ENCODE measurements at regions not wholly inside any gene's neighbourhood (a gene's known extent, or its start where the extent isn't known, plus 50 kb on each side); places are given as distances from the start of the nearest gene placed in this dataset.
"Not testable (repeated sequence)": the region's sequence is repeated elsewhere in the genome, so short reads cannot be mapped to it uniquely, and the experiment has no call there.

GRCh38 chr3:155995525-155996370, 124.6 kb upstream of the KCNAB1 start:
- Histone ChIP-seq H3K4me1 (replicated peaks) (no peaks in the 10 kb centered on the region), H3K4me3 (no peak overlapping the region), H3K9me3 (replicated peaks) (no peaks in the 10 kb centered on the region), H3K27me3 (replicated peaks) (no peaks in the 10 kb centered on the region), H3K36me3 (no peaks in the 10 kb centered on the region), H3K27ac (no peak overlapping the region)
- peak in 1 of 2 experiments; percentile 14 for DNase-seq (ENCODE audit: low read depth in 1 of 2, low spot score in 2 of 2)

GRCh38 chr3:155996882-155997281, 123.5 kb upstream of the KCNAB1 start:
- no peaks in the 10 kb centered on the region for H3K27me3 ChIP-seq (replicated peaks)

GRCh38 chr3:155998173-155998572, 122.2 kb upstream of the KCNAB1 start:
- not testable (repeated sequence) for DNase-seq (ENCODE audit: low read depth in 1 of 2, low spot score in 2 of 2); H3K4me1 ChIP-seq (replicated peaks); H3K27ac ChIP-seq; H3K36me3 ChIP-seq; H3K27me3 ChIP-seq (replicated peaks); H3K9me3 ChIP-seq (replicated peaks); H3K4me3 ChIP-seq

More at GRCh38 chr3:155996882-155997281, 123.5 kb upstream of the KCNAB1 start:
- Histone ChIP-seq H3K27ac (no peak overlapping the region), H3K4me3 (no peak overlapping the region), H3K9me3 (replicated peaks) (no peaks in the 10 kb centered on the region), H3K4me1 (replicated peaks) (no peaks in the 10 kb centered on the region), H3K36me3 (no peaks in the 10 kb centered on the region)
- no peak for DNase-seq (ENCODE audit: low read depth in 1 of 2, low spot score in 2 of 2)

- H3K27me3 ChIP-seq (replicated peaks) = no peaks in the 10 kb centered on the region
- H3K36me3 ChIP-seq = no peaks in the 10 kb centered on the region
- no peaks in the 10 kb centered on the region for H3K9me3 ChIP-seq (replicated peaks)
- no peaks in the 10 kb centered on the region for H3K4me1 ChIP-seq (replicated peaks)
- no peak for DNase-seq (ENCODE audit: low read depth in 1 of 2, low spot score in 2 of 2)
- H3K27ac ChIP-seq = no peak overlapping the region
- H3K4me3 ChIP-seq = no peak overlapping the region
These were observed 114.6 kb upstream of the KCNAB1 start for GRCh38 chr3:156005736-156006135.

GRCh38 chr3:156010829-156011228, 109.5 kb upstream of the KCNAB1 start:
- no peaks in the 10 kb centered on the region for H3K4me1 ChIP-seq (replicated peaks)
- H3K36me3 ChIP-seq = no peaks in the 10 kb centered on the region
- DNase-seq (ENCODE audit: low read depth in 1 of 2, low spot score in 2 of 2) = no peak
- no peaks in the 10 kb centered on the region for H3K27me3 ChIP-seq (replicated peaks)
- no peak overlapping the region for H3K27ac ChIP-seq
- no peak overlapping the region for H3K4me3 ChIP-seq
- H3K9me3 ChIP-seq (replicated peaks) = no peaks in the 10 kb centered on the region

GRCh38 chr3:156014489-156014888, 105.9 kb upstream of the KCNAB1 start:
- Histone ChIP-seq H3K27me3 (replicated peaks) (no peaks in the 10 kb centered on the region), H3K36me3 (no peaks in the 10 kb centered on the region), H3K9me3 (replicated peaks) (no peaks in the 10 kb centered on the region), H3K4me3 (no peak overlapping the region), H3K4me1 (replicated peaks) (no peaks in the 10 kb centered on the region), H3K27ac (no peak overlapping the region)
- DNase-seq (ENCODE audit: low read depth in 1 of 2, low spot score in 2 of 2) = no peak

GRCh38 chr3:156016902-156017301, 103.5 kb upstream of the KCNAB1 start:
- no peak overlapping the region for H3K27ac ChIP-seq
- H3K36me3 ChIP-seq = no peaks in the 10 kb centered on the region
- no peaks in the 10 kb centered on the region for H3K4me1 ChIP-seq (replicated peaks)
- no peaks in the 10 kb centered on the region for H3K27me3 ChIP-seq (replicated peaks)
- no peak for DNase-seq (ENCODE audit: low read depth in 1 of 2, low spot score in 2 of 2)
- H3K9me3 ChIP-seq (replicated peaks) = no peaks in the 10 kb centered on the region
- H3K4me3 ChIP-seq = no peak overlapping the region

- no peak overlapping the region for H3K4me3 ChIP-seq
- no peaks in the 10 kb centered on the region for H3K4me1 ChIP-seq (replicated peaks)
- no peaks in the 10 kb centered on the region for H3K27me3 ChIP-seq (replicated peaks)
- no peak overlapping the region for H3K27ac ChIP-seq
- DNase-seq (ENCODE audit: low read depth in 1 of 2, low spot score in 2 of 2) = no peak
- no peaks in the 10 kb centered on the region for H3K36me3 ChIP-seq
- no peaks in the 10 kb centered on the region for H3K9me3 ChIP-seq (replicated peaks)
These were observed 102.9 kb upstream of the KCNAB1 start for GRCh38 chr3:156017352-156018030.

- H3K4me1 ChIP-seq (replicated peaks) = no peaks in the 10 kb centered on the region
- H3K9me3 ChIP-seq (replicated peaks) = no peaks in the 10 kb centered on the region
- H3K36me3 ChIP-seq = no peaks in the 10 kb centered on the region
- DNase-seq (ENCODE audit: low read depth in 1 of 2, low spot score in 2 of 2) = peak in 1 of 2 experiments; percentile 10
- peak overlapping the region; percentile 13; the same call in 1 of the 2 replicates for H3K4me3 ChIP-seq
- H3K27me3 ChIP-seq (replicated peaks) = no peaks in the 10 kb centered on the region
- no peak overlapping the region for H3K27ac ChIP-seq
These were observed 95.4 kb upstream of the KCNAB1 start for GRCh38 chr3:156024904-156025533.

- DNase-seq (ENCODE audit: low read depth in 1 of 2, low spot score in 2 of 2) = no peak
- H3K27ac ChIP-seq = no peak overlapping the region
- H3K27me3 ChIP-seq (replicated peaks) = no peaks in the 10 kb centered on the region
- no peaks in the 10 kb centered on the region for H3K36me3 ChIP-seq
- no peak overlapping the region for H3K4me3 ChIP-seq
- no peaks in the 10 kb centered on the region for H3K9me3 ChIP-seq (replicated peaks)
- no peaks in the 10 kb centered on the region for H3K4me1 ChIP-seq (replicated peaks)
These were observed 91.2 kb upstream of the KCNAB1 start for GRCh38 chr3:156029208-156029607.

- no peaks in the 10 kb centered on the region for H3K36me3 ChIP-seq
- H3K27me3 ChIP-seq (replicated peaks) = no peaks in the 10 kb centered on the region
- no peak for DNase-seq (ENCODE audit: low read depth in 1 of 2, low spot score in 2 of 2)
- no peaks in the 10 kb centered on the region for H3K4me1 ChIP-seq (replicated peaks)
- no peak overlapping the region for H3K27ac ChIP-seq
- no peaks in the 10 kb centered on the region for H3K9me3 ChIP-seq (replicated peaks)
- no peak overlapping the region for H3K4me3 ChIP-seq
These were observed 89.7 kb upstream of the KCNAB1 start for GRCh38 chr3:156030723-156031122.

- DNase-seq (ENCODE audit: low read depth in 1 of 2, low spot score in 2 of 2) = no peak
- no peaks in the 10 kb centered on the region for H3K4me1 ChIP-seq (replicated peaks)
- H3K4me3 ChIP-seq = no peak overlapping the region
- H3K27me3 ChIP-seq (replicated peaks) = no peaks in the 10 kb centered on the region
- H3K36me3 ChIP-seq = no peaks in the 10 kb centered on the region
- H3K9me3 ChIP-seq (replicated peaks) = no peaks in the 10 kb centered on the region
- no peak overlapping the region for H3K27ac ChIP-seq
These were observed 87.0 kb upstream of the KCNAB1 start for GRCh38 chr3:156033428-156033827.

GRCh38 chr3:156035158-156035557, 85.2 kb upstream of the KCNAB1 start:
- H3K27ac ChIP-seq = no peak overlapping the region
- H3K27me3 ChIP-seq (replicated peaks) = no peaks in the 10 kb centered on the region
- H3K36me3 ChIP-seq = no peaks in the 10 kb centered on the region
- no peaks in the 10 kb centered on the region for H3K4me1 ChIP-seq (replicated peaks)
- no peak for DNase-seq (ENCODE audit: low read depth in 1 of 2, low spot score in 2 of 2)
- no peaks in the 10 kb centered on the region for H3K9me3 ChIP-seq (replicated peaks)
- no peak overlapping the region for H3K4me3 ChIP-seq

Measured in SJSA1 (cell line).